ENCODE measurements at regions not wholly inside any gene's neighbourhood (a gene's known extent, or its start where the extent isn't known, plus 50 kb on each side); places are given as distances from the start of the nearest gene placed in this dataset.

GRCh38 chr2:81661081-81661480 is 1356.5 kb upstream of the LRRTM1 start:
- Histone ChIP-seq H3K27ac (ENCODE audit: insufficient read depth, low read length) (no peak overlapping the region), H2AFZ (ENCODE audit: low read length) (no peak overlapping the region), H3K4me1 (ENCODE audit: control insufficient read depth, extremely low read depth, insufficient read depth, low read length) (no peaks in the 10 kb centered on the region), H3K9me3 (ENCODE audit: control insufficient read depth, insufficient read depth, low read depth, low read length) (no peaks in the 10 kb centered on the region), H3K9ac (ENCODE audit: insufficient read depth, low read length) (no peak overlapping the region), H3K36me3 (ENCODE audit: control insufficient read depth, insufficient read depth, low read length) (no peaks in the 10 kb centered on the region), H3K4me2 (ENCODE audit: extremely low read depth, insufficient read depth, low read length) (no peak overlapping the region), H3K79me2 (ENCODE audit: control insufficient read depth, insufficient read depth, low read length) (no peaks in the 10 kb centered on the region), H3K4me3 (replicated peaks in 1 of 4; ENCODE audit: control extremely low read depth in 1 of 4, insufficient read depth in 1 of 4, low read depth in 3 of 4, low read length in 4 of 4) (no peak overlapping the region), H3K27me3 (ENCODE audit: control insufficient read depth, insufficient read depth, low read length) (no peaks in the 10 kb centered on the region), H4K20me1 (ENCODE audit: control insufficient read depth, extremely low read depth, insufficient read depth, low read length) (no peaks in the 10 kb centered on the region)
- DNase-seq (ENCODE audit: low read depth in 2 of 2) = no peak
- TF ChIP-seq EZH2 (IDR thresholded peaks at IDR 0.05; ENCODE audit: low read length, missing control alignments) (no peak), CTCF (conservative IDR thresholded peaks at IDR 0.05 in 1 of 2, IDR thresholded peaks at IDR 0.05 in 1 of 2; ENCODE audit: low read depth in 1 of 2, low read length in 2 of 2) (no peak)

GRCh38 chr2:81658227-81658626 is 1353.7 kb upstream of the LRRTM1 start:
- DNase-seq (ENCODE audit: low read depth in 2 of 2) = peak in 1 of 2 donors; percentile 27
- H3K4me3 ChIP-seq (replicated peaks in 1 of 4; ENCODE audit: control extremely low read depth in 1 of 4, insufficient read depth in 1 of 4, low read depth in 3 of 4, low read length in 4 of 4) = no peak overlapping the region
- H3K9me3 ChIP-seq (ENCODE audit: control insufficient read depth, insufficient read depth, low read depth, low read length) = no peaks in the 10 kb centered on the region
- no peak overlapping the region for H2AFZ ChIP-seq (ENCODE audit: low read length)
- H4K20me1 ChIP-seq (ENCODE audit: control insufficient read depth, extremely low read depth, insufficient read depth, low read length) = no peaks in the 10 kb centered on the region
- H3K27me3 ChIP-seq (ENCODE audit: control insufficient read depth, insufficient read depth, low read length) = no peaks in the 10 kb centered on the region
- H3K36me3 ChIP-seq (ENCODE audit: control insufficient read depth, insufficient read depth, low read length) = no peaks in the 10 kb centered on the region
- no peaks in the 10 kb centered on the region for H3K4me1 ChIP-seq (ENCODE audit: control insufficient read depth, extremely low read depth, insufficient read depth, low read length)
- H3K27ac ChIP-seq (ENCODE audit: insufficient read depth, low read length) = no peak overlapping the region
- H3K4me2 ChIP-seq (ENCODE audit: extremely low read depth, insufficient read depth, low read length) = no peak overlapping the region
- H3K79me2 ChIP-seq (ENCODE audit: control insufficient read depth, insufficient read depth, low read length) = no peaks in the 10 kb centered on the region
- H3K9ac ChIP-seq (ENCODE audit: insufficient read depth, low read length) = no peak overlapping the region
- TF ChIP-seq EZH2 (IDR thresholded peaks at IDR 0.05; ENCODE audit: low read length, missing control alignments) = no peak
- TF ChIP-seq CTCF (conservative IDR thresholded peaks at IDR 0.05 in 1 of 2, IDR thresholded peaks at IDR 0.05 in 1 of 2; ENCODE audit: low read depth in 1 of 2, low read length in 2 of 2) = no peak

- peak; percentile 41 to 44 for DNase-seq (ENCODE audit: low read depth in 2 of 2)
- H4K20me1 ChIP-seq (ENCODE audit: control insufficient read depth, extremely low read depth, insufficient read depth, low read length) = no peaks in the 10 kb centered on the region
- H3K4me1 ChIP-seq (ENCODE audit: control insufficient read depth, extremely low read depth, insufficient read depth, low read length) = no peaks in the 10 kb centered on the region
- H3K4me2 ChIP-seq (ENCODE audit: extremely low read depth, insufficient read depth, low read length) = no peak overlapping the region
- no peaks in the 10 kb centered on the region for H3K36me3 ChIP-seq (ENCODE audit: control insufficient read depth, insufficient read depth, low read length)
- H3K79me2 ChIP-seq (ENCODE audit: control insufficient read depth, insufficient read depth, low read length) = no peaks in the 10 kb centered on the region
- H3K27ac ChIP-seq (ENCODE audit: insufficient read depth, low read length) = no peak overlapping the region
- H3K9me3 ChIP-seq (ENCODE audit: control insufficient read depth, insufficient read depth, low read depth, low read length) = no peaks in the 10 kb centered on the region
- no peak overlapping the region for H3K4me3 ChIP-seq (replicated peaks in 1 of 4; ENCODE audit: control extremely low read depth in 1 of 4, insufficient read depth in 1 of 4, low read depth in 3 of 4, low read length in 4 of 4)
- H2AFZ ChIP-seq (ENCODE audit: low read length) = no peak overlapping the region
- TF ChIP-seq CTCF (conservative IDR thresholded peaks at IDR 0.05 in 1 of 2, IDR thresholded peaks at IDR 0.05 in 1 of 2; ENCODE audit: low read depth in 1 of 2, low read length in 2 of 2) (peak in 1 of 2 donors; percentile 9), EZH2 (IDR thresholded peaks at IDR 0.05; ENCODE audit: low read length, missing control alignments) (no peak)
- H3K9ac ChIP-seq (ENCODE audit: insufficient read depth, low read length) = no peak overlapping the region
- no peaks in the 10 kb centered on the region for H3K27me3 ChIP-seq (ENCODE audit: control insufficient read depth, insufficient read depth, low read length)
These were observed 1345.8 kb upstream of the LRRTM1 start for GRCh38 chr2:81650048-81650971.

All from fibroblast of lung (primary cell).